AG04449 (cell line): ENCODE measurements at regions not wholly inside any gene's neighbourhood (a gene's known extent, or its start where the extent isn't known, plus 50 kb on each side); places are given as distances from the start of the nearest gene placed in this dataset.

ENCODE experiments used
- CTCF ChIA-PET: fragments of 350-600 bp; formaldehyde crosslinking; extraction: SDS; loops from one replicate; lab custom pipeline; 2021; ENCODE audit warnings: antibody characterized with exemption; lab: Yijun Ruan, JAX
- POLR2A ChIA-PET: fragments of 400-600, 350-600 bp; formaldehyde crosslinking; extraction: SDS; loops from one replicate; lab custom pipeline; 2020; ENCODE audit warnings: antibody characterized with exemption, inconsistent platforms; lab: Yijun Ruan, JAX
- DNase-seq: peaks from one replicate; pipeline ENCODE4 v3.0.0-alpha.2; 2010; ENCODE audit warnings: low read depth, low spot score
- H3K4me3 ChIP-seq: 2 replicates; pipeline ENCODE4 v1.5.1; 2011; ENCODE audit warnings: low read depth, mild to moderate bottlenecking, control low read depth, low read length
- CTCF ChIP-seq: IDR thresholded peaks from one replicate; pipeline ENCODE4 v1.5.1; 2011; ENCODE audit warnings: mild to moderate bottlenecking, moderate library complexity, low read length, control low read depth, inconsistent platforms; ENCODE audit not compliant: insufficient read depth; ENCODE audit errors: missing control alignments

- no peak for TF ChIP-seq CTCF
- no peak overlapping the region for H3K4me3 ChIP-seq
- no peak for DNase-seq
- CTCF ChIA-PET = no interaction called here
- POLR2A ChIA-PET = no interaction called here
Measured at GRCh38 chr4:149870008-149870407, 54.4 kb upstream of the IQCM start.

GRCh38 chr4:149881744-149882143 lies 66.1 kb upstream of the IQCM start:
- DNase-seq = no peak
- ChIA-PET CTCF (interaction anchor here (0.7 kb wide), 1 partner anchor 1497 kb away, joined by 3 read pairs; no protein-coding TSS in a partner anchor), POLR2A (no interaction called here)
- H3K4me3 ChIP-seq = no peak overlapping the region
- TF ChIP-seq CTCF = no peak

- DNase-seq = no peak
- no peak overlapping the region for H3K4me3 ChIP-seq
- CTCF ChIA-PET = interaction anchor here (0.7 kb wide), 1 partner anchor 1497 kb away, joined by 3 read pairs; no protein-coding TSS in a partner anchor
- POLR2A ChIA-PET = no interaction called here
- TF ChIP-seq CTCF = no peak
Measured at GRCh38 chr4:149882251-149882650, 66.6 kb upstream of the IQCM start.

GRCh38 chr4:149884046-149884445 lies 68.4 kb upstream of the IQCM start:
- DNase-seq = no peak

GRCh38 chr4:149884529-149885181 lies 69.0 kb upstream of the IQCM start:
- ChIA-PET CTCF (interaction anchor here (1.6 to 3.1 kb wide), 2 partner anchors 12 to 513 kb away, joined by 7 to 19 read pairs; no protein-coding TSS in a partner anchor), POLR2A (no interaction called here)
- TF ChIP-seq CTCF = no peak
- H3K4me3 ChIP-seq = no peak overlapping the region
- no peak for DNase-seq

More at GRCh38 chr4:149884046-149884445, 68.4 kb upstream of the IQCM start:
- H3K4me3 ChIP-seq = no peak overlapping the region
- TF ChIP-seq CTCF = no peak
- CTCF ChIA-PET = no interaction called here
- POLR2A ChIA-PET = no interaction called here

GRCh38 chr4:149885896-149886295 lies 70.3 kb upstream of the IQCM start:
- POLR2A ChIA-PET = no interaction called here
- TF ChIP-seq CTCF = no peak
- CTCF ChIA-PET = interaction anchor here (0.9 to 3.1 kb wide), 3 partner anchors 11 to 514 kb away, joined by 3 to 19 read pairs (median 7); no protein-coding TSS in a partner anchor
- peak; percentile 70 for DNase-seq
- no peak overlapping the region for H3K4me3 ChIP-seq
